ENCODE measurements at regions not wholly inside any gene's neighbourhood (a gene's known extent, or its start where the extent isn't known, plus 50 kb on each side); places are given as distances from the start of the nearest gene placed in this dataset.
A peak's percentile ranks its signal among the peaks of the same experiment; 100 is the strongest.

DNA sequence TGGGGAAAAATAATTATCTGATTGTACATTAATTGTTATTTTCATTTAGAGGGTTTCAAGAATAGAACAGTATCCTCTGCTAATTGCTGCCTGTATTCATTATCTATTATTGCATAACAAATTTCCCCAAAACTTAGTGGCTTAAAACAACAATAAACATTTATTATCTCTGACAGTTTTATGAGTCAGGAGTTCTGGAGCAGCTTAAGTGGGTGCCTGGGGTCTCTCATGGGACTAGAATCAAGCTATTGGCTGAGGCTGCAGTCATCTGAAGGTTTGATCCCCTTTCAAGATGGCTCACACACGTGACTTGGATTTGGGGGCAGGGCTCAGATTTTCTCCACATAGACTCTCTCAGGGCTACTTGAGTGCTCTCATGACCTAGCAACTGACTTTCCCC, 98.1 kb upstream of the JADE1 start:
- TF ChIP-seq, protein P1, sequence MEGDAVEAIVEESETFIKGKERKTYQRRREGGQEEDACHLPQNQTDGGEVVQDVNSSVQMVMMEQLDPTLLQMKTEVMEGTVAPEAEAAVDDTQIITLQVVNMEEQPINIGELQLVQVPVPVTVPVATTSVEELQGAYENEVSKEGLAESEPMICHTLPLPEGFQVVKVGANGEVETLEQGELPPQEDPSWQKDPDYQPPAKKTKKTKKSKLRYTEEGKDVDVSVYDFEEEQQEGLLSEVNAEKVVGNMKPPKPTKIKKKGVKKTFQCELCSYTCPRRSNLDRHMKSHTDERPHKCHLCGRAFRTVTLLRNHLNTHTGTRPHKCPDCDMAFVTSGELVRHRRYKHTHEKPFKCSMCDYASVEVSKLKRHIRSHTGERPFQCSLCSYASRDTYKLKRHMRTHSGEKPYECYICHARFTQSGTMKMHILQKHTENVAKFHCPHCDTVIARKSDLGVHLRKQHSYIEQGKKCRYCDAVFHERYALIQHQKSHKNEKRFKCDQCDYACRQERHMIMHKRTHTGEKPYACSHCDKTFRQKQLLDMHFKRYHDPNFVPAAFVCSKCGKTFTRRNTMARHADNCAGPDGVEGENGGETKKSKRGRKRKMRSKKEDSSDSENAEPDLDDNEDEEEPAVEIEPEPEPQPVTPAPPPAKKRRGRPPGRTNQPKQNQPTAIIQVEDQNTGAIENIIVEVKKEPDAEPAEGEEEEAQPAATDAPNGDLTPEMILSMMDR (conservative IDR thresholded peaks at IDR 0.05), result no peak
- no peak overlapping the region for H3K27ac ChIP-seq

- H3K27ac ChIP-seq, result no peak overlapping the region
- TF ChIP-seq, protein P1 (conservative IDR thresholded peaks at IDR 0.05), result no peak
Measured at GRCh38 chr4:128709268-128709667, 100.2 kb upstream of the JADE1 start.

- H3K27ac ChIP-seq, result peak overlapping the region; percentile 14
- TF ChIP-seq, protein P1 (conservative IDR thresholded peaks at IDR 0.05), result no peak
Measured at GRCh38 chr4:128707864-128708263, 101.6 kb upstream of the JADE1 start.

DNA sequence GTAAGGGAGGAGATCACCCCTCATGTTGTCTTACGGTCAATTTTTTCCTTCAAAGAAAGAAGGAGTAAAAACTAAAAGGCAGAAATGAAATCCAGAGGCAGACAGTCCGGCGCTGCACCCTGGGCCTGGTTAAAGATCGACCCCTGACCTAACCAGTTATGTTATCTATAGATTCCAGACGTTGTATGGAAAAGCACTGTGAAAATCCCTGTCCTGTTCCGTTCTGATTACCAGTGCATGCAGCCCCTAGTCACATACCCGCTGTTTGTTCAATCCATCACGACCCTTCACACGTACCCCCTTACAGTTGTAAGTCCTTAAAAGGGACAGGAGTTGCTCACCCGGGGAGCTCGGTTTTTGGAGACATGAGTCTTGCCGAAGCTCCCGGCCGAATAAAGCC, 105.6 kb upstream of the JADE1 start:
- TF ChIP-seq, protein P1 (conservative IDR thresholded peaks at IDR 0.05), result no peak

GRCh38 chr4:128700659-128701350, 108.7 kb upstream of the JADE1 start:
- TF ChIP-seq, protein P1 (conservative IDR thresholded peaks at IDR 0.05), result no peak
- no peak overlapping the region for H3K27ac ChIP-seq

More for the DNA sequence above, 105.6 kb upstream of the JADE1 start:
- no peak overlapping the region for H3K27ac ChIP-seq

DNA sequence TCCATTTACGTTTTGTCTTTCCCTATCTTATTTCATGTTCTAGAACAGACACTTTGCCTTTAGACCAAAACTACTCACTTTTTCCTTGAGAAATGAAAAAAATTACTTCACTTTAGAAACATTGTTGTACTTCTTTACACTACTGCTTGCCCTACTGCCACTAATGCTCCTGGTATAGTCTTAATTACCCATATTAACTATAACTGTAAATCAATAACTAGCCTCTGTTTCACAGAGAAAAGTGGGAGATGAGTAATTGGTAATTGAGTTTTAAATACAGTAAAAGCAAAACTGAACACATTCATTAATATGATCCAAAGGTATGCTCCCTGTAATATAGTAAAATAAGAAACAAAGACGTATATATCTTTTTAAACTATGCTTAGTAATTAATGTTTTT, 111.1 kb upstream of the JADE1 start:
- no peak overlapping the region for H3K27ac ChIP-seq
- TF ChIP-seq, protein P1 (conservative IDR thresholded peaks at IDR 0.05), result no peak

- TF ChIP-seq, protein P1 (conservative IDR thresholded peaks at IDR 0.05), result no peak
- H3K27ac ChIP-seq, result no peak overlapping the region
Measured at GRCh38 chr4:128697323-128697722, 112.2 kb upstream of the JADE1 start.

Data from VCaP (cell line).